HepG2 (cell line): ENCODE measurements at regions not wholly inside any gene's neighbourhood (a gene's known extent, or its start where the extent isn't known, plus 50 kb on each side); places are given as distances from the start of the nearest gene placed in this dataset.

Source experiments
- ATAC-seq: fragments of 200-7000 bp; cut with Tn5 transposase; 3 replicates; pipeline ENCODE4 v1.9.1; 2020; ENCODE audit warnings: mild to moderate bottlenecking, moderate library complexity
- BruUV-seq: library from RNA; stranded (reverse); fragments of 400-500 nt; replicated peaks from 2 replicates; lab custom pipeline; 2021; lab: Mats Ljungman, UMichigan
- CTCF ChIA-PET: fragments of 300-600 bp; formaldehyde crosslinking; extraction: SDS; loops from one replicate; lab custom pipeline; 2021; ENCODE audit warnings: low total read pairs, inconsistent platforms, low intra/inter-chr PET ratio; lab: Yijun Ruan, JAX
- POLR2A ChIA-PET: fragments of 350-600 bp; sonication (Branson Sonifier 250); formaldehyde crosslinking; loops from one replicate; lab custom pipeline; 2020; ENCODE audit warnings: antibody characterized with exemption, inconsistent platforms; lab: Yijun Ruan, JAX
- DNase-seq: peaks from one replicate; pipeline ENCODE4 v3.0.0-alpha.2; 2015; ENCODE audit warnings: low spot score
- FAIRE-seq: peaks from 3 replicates; lab custom pipeline; 2011; peaks lifted over from hg19 to GRCh38; lab: Jason Lieb, UNC
- H2AFZ ChIP-seq: one replicate; pipeline ENCODE4 v1.6.1; 2011; ENCODE audit warnings: low read length, inconsistent platforms
- H3K27ac ChIP-seq: fragments of 300-600 bp; 3 replicates; pipeline ENCODE4 v1.8.0; 2011; ENCODE audit warnings: mixed run types, mild to moderate bottlenecking, mixed read lengths, low read length, inconsistent platforms; ENCODE audit not compliant: insufficient read depth; ENCODE audit errors: extremely low read length
- H3K27me3 ChIP-seq, 2 experiments: fragments of 200-600 bp in 1 of 2; 2 replicates in 1 of 2; 3 replicates in 1 of 2; pipeline versions ENCODE4 v1.6.0 to v1.8.0; 2011; ENCODE audit warnings: low read length in 2 of 2, mild to moderate bottlenecking in 2 of 2, moderate library complexity in 2 of 2, inconsistent platforms in 1 of 2; ENCODE audit not compliant: insufficient read depth in 2 of 2, control insufficient read depth in 1 of 2
- H3K36me3 ChIP-seq, 2 experiments: fragments of 200-600 bp in 1 of 2; replicated peaks in 1 of 2; 2 replicates in 1 of 2; 3 replicates in 1 of 2; pipeline versions ENCODE4 v1.5.1 to v1.8.0; 2011; ENCODE audit warnings: low read length in 2 of 2, inconsistent platforms in 1 of 2; ENCODE audit not compliant: insufficient read depth in 2 of 2, control insufficient read depth in 1 of 2
- H3K4me1 ChIP-seq: 2 replicates; pipeline ENCODE4 v1.5.1; 2012; ENCODE audit warnings: low read length, inconsistent platforms; ENCODE audit not compliant: insufficient read depth
- H3K4me2 ChIP-seq: 2 replicates; pipeline ENCODE4 v1.6.0; 2011; ENCODE audit warnings: low read depth, low read length, inconsistent platforms
- H3K4me3 ChIP-seq, 3 experiments: fragments of 200-600 bp in 1 of 3; sonication (generic), shearing (Covaris generic) in 1 of 3; replicated peaks in 1 of 3; 2 replicates each; pipeline ENCODE4 v1.5.1; 2011 to 2016; ENCODE audit warnings: low read length in 3 of 3, inconsistent platforms in 2 of 3, low read depth in 2 of 3, mild to moderate bottlenecking in 2 of 3, control low read depth in 1 of 3, mixed read lengths in 1 of 3; ENCODE audit not compliant: insufficient read depth in 1 of 3
- H3K79me2 ChIP-seq: one replicate; pipeline ENCODE4 v1.6.1; 2011; ENCODE audit warnings: low read length, inconsistent platforms; ENCODE audit not compliant: insufficient read depth
- H3K9ac ChIP-seq: 2 replicates; pipeline ENCODE4 v1.6.0; 2011; ENCODE audit warnings: mild to moderate bottlenecking, low read depth, low read length, inconsistent platforms; ENCODE audit not compliant: insufficient read depth
- H3K9me3 ChIP-seq: 2 replicates; pipeline ENCODE4 v1.5.1; 2012; ENCODE audit warnings: mild to moderate bottlenecking, low read length
- H4K20me1 ChIP-seq: 2 replicates; pipeline ENCODE4 v1.6.0; 2011; ENCODE audit warnings: inconsistent platforms, mild to moderate bottlenecking, low read length, moderate library complexity; ENCODE audit not compliant: insufficient read depth
- ATF7-NPFF ChIP-seq: sonication (generic); formaldehyde crosslinking; IDR thresholded peaks from 2 replicates; pipeline ENCODE4 v1.8.1; 2023; ENCODE audit warnings: mild to moderate bottlenecking, low read depth, missing genetic modification reagents, moderate library complexity
- E2F2 ChIP-seq: sonication (generic); formaldehyde crosslinking; IDR thresholded peaks from 2 replicates; pipeline ENCODE4 v1.4.0; 2020; ENCODE audit warnings: missing genetic modification reagents, borderline replicate concordance
- FOXA1 ChIP-seq, 2 experiments: fragments of 450-650 bp in 1 of 2; sonication (generic) in 1 of 2; formaldehyde crosslinking in 1 of 2; IDR thresholded peaks; 2 replicates each; pipeline versions ENCODE4 v1.4.0 to v1.6.1; 2016 to 2020; ENCODE audit warnings: missing genetic modification reagents in 1 of 2
- HNRNPL ChIP-seq: fragments of 200-400 bp; formaldehyde crosslinking; IDR thresholded peaks from 2 replicates; pipeline ENCODE4 v1.6.1; 2017; ENCODE audit warnings: mild to moderate bottlenecking, low read depth, low read length
- NFE2 ChIP-seq: sonication (generic); formaldehyde crosslinking; IDR thresholded peaks from 2 replicates; pipeline ENCODE4 v1.4.0; 2020; ENCODE audit warnings: missing genetic modification reagents
- SIN3A ChIP-seq: IDR thresholded peaks from 2 replicates; pipeline ENCODE4 v1.6.1; 2011; ENCODE audit warnings: low read depth, mild to moderate bottlenecking, control low read depth, low read length, borderline replicate concordance
- SPEN ChIP-seq: sonication (generic); formaldehyde crosslinking; IDR thresholded peaks from 2 replicates; pipeline ENCODE4 v1.5.1; 2020; ENCODE audit warnings: low read depth, mild to moderate bottlenecking, missing genetic modification reagents
- SSRP1 ChIP-seq: IDR thresholded peaks from 2 replicates; pipeline ENCODE4 v1.6.1; 2016; ENCODE audit warnings: control low read depth
- TCF7 ChIP-seq: sonication (generic); IDR thresholded peaks from 2 replicates; pipeline ENCODE4 v1.6.1; 2016; ENCODE audit warnings: antibody characterized with exemption, low read depth
- ZBTB4 ChIP-seq: sonication (generic); formaldehyde crosslinking; IDR thresholded peaks from 2 replicates; pipeline ENCODE4 v1.4.0; 2020; ENCODE audit warnings: missing genetic modification reagents, mild to moderate bottlenecking, borderline replicate concordance
- ZNF687 ChIP-seq: sonication (generic); formaldehyde crosslinking; IDR thresholded peaks from 2 replicates; pipeline ENCODE4 v1.5.1; 2020; ENCODE audit warnings: mild to moderate bottlenecking, missing genetic modification reagents, moderate library complexity
- WGBS: methylation state at CpG from one replicate; pipeline ENCODE4 v1.1.6; 2017; ENCODE audit warnings: low lambda C conversion rate; 5-methylcytosine and 5-hydroxymethylcytosine counted together
- in situ Hi-C: cut with HindIII; loops from 2 replicates; pipeline ENCODE4 v1.10.0; 2017; ENCODE audit warnings: low pct_unique_long_range_greater_than_20kb; ENCODE audit not compliant: extremely low pct_ligation_motif_present
- intact Hi-C: fragments of 100-400 bp; cut with micrococcal nuclease; formaldehyde crosslinking; loops from one replicate; pipeline ENCODE4 v1.10.0; 2022; ENCODE audit not compliant: unreplicated experiment

- H3K36me3 ChIP-seq = no peaks in the 10 kb centered on the region
- 21% methylated on average over 7 of the region's 7 CpGs for WGBS
- POLR2A ChIA-PET = no interaction called here
- H4K20me1 ChIP-seq = no peaks in the 10 kb centered on the region
- H3K4me1 ChIP-seq = no peaks in the 10 kb centered on the region
- intact Hi-C loops = no loop called here
- no peaks in the 10 kb centered on the region for H3K9me3 ChIP-seq
- TF ChIP-seq SPEN (CRISPR knock-in tag) (no peak), FOXA1 (IDR thresholded peaks at IDR 0.05) (no peak), FOXA1 (CRISPR knock-in tag; IDR thresholded peaks at IDR 0.05) (no peak), SSRP1 (CRISPR knock-in tag) (no peak), NFE2 (CRISPR knock-in tag) (no peak), E2F2 (CRISPR knock-in tag) (no peak), TCF7 (no peak), ATF7-NPFF (no peak), HNRNPL (no peak), ZBTB4 (no peak), ZNF687 (CRISPR knock-in tag) (no peak), SIN3A (no peak)
- in situ Hi-C loops = no loop called here
- no TSS peak for BruUV-seq
- no peak overlapping the region for H3K9ac ChIP-seq
- ATAC-seq (no peak), FAIRE-seq (no peak), DNase-seq (no peak)
- H3K27me3 ChIP-seq = no peaks in the 10 kb centered on the region; a peak in 1 of 5 replicates
- CTCF ChIA-PET = no interaction called here
- H3K4me3 ChIP-seq = no peak overlapping the region
- no peak overlapping the region for H3K27ac ChIP-seq
- no peak overlapping the region for H2AFZ ChIP-seq
- no peaks in the 10 kb centered on the region for H3K79me2 ChIP-seq
- H3K4me2 ChIP-seq = no peak overlapping the region
Observed at GRCh38 chr5:174623433-174624019, 100.9 kb upstream of the MSX2 start.
